OCI-LY1 (cell line): ENCODE measurements at regions not wholly inside any gene's neighbourhood (a gene's known extent, or its start where the extent isn't known, plus 50 kb on each side); places are given as distances from the start of the nearest gene placed in this dataset.

Source experiments
- CTCF ChIP-seq: fragments of 200-600 bp; sonication (generic), shearing (Covaris generic); IDR thresholded peaks from 2 replicates; pipeline ENCODE4 v1.5.1; 2017; ENCODE audit warnings: mild to moderate bottlenecking, antibody characterized with exemption, low read length, moderate library complexity, mixed read lengths
- EZH2 ChIP-seq: fragments of 200-600 bp; sonication (generic), shearing (Covaris generic); IDR thresholded peaks from 2 replicates; pipeline ENCODE4 v1.8.0; 2017; ENCODE audit warnings: borderline replicate concordance, mixed run types, mild to moderate bottlenecking, antibody characterized with exemption, low read length, moderate library complexity, mixed read lengths

- TF ChIP-seq CTCF (no peak), EZH2 (no peak)
Observed at GRCh38 chr1:99540744-99541143, 105.2 kb upstream of the PALMD start.
